ENCODE measurements at regions not wholly inside any gene's neighbourhood (a gene's known extent, or its start where the extent isn't known, plus 50 kb on each side); places are given as distances from the start of the nearest gene placed in this dataset.

GRCh38 chr3:165513715-165514701, 317.8 kb upstream of the SLITRK3 start:
- DNase-seq: no peak
- H3K4me3 ChIP-seq: no peak overlapping the region
- H3K27ac ChIP-seq: no peak overlapping the region
- no peaks in the 10 kb centered on the region for H3K9me3 ChIP-seq
- H3K36me3 ChIP-seq: no peaks in the 10 kb centered on the region
- intact Hi-C loops (cut with DNase I): no loop called here
- TF ChIP-seq CTCF (IDR thresholded peaks at IDR 0.05): no peak
- no peak for TF ChIP-seq EP300 (IDR thresholded peaks at IDR 0.05)
- no peak for TF ChIP-seq POLR2A (IDR thresholded peaks at IDR 0.05)
- no peaks in the 10 kb centered on the region for H3K27me3 ChIP-seq
- WGBS, 3 donors: 69 to 81% (median 79%) methylated on average over 4 of the region's 4 CpGs
- no peaks in the 10 kb centered on the region for H3K4me1 ChIP-seq (ENCODE audit: insufficient read depth)

GRCh38 chr3:165507576-165507975, 311.4 kb upstream of the SLITRK3 start:
- Histone ChIP-seq H3K9me3 (no peaks in the 10 kb centered on the region), H3K4me3 (no peak overlapping the region), H3K27me3 (no peaks in the 10 kb centered on the region), H3K27ac (no peak overlapping the region), H3K36me3 (no peaks in the 10 kb centered on the region), H3K4me1 (ENCODE audit: insufficient read depth) (no peaks in the 10 kb centered on the region)
- no peak for DNase-seq
- no peak for TF ChIP-seq CTCF (IDR thresholded peaks at IDR 0.05)
- TF ChIP-seq EP300 (IDR thresholded peaks at IDR 0.05): no peak
- no peak for TF ChIP-seq POLR2A (IDR thresholded peaks at IDR 0.05)
- 72 to 88% (median 75%) methylated on average over 3 of the region's 3 CpGs for WGBS, 3 donors
- intact Hi-C loops (cut with DNase I): no loop called here

- no peaks in the 10 kb centered on the region for H3K9me3 ChIP-seq
- H3K4me3 ChIP-seq: no peak overlapping the region
- TF ChIP-seq POLR2A (IDR thresholded peaks at IDR 0.05) (no peak), EP300 (IDR thresholded peaks at IDR 0.05) (no peak), CTCF (IDR thresholded peaks at IDR 0.05) (no peak)
- no peak for DNase-seq
- H3K4me1 ChIP-seq (ENCODE audit: insufficient read depth): no peaks in the 10 kb centered on the region
- H3K36me3 ChIP-seq: no peaks in the 10 kb centered on the region
- no peak overlapping the region for H3K27ac ChIP-seq
- intact Hi-C loops (cut with DNase I): no loop called here
- WGBS, 3 donors: 94 to 95% (median 95%) methylated on average over 1 of the region's 1 CpG
- H3K27me3 ChIP-seq: no peaks in the 10 kb centered on the region
Observed at GRCh38 chr3:165507060-165507459, 310.9 kb upstream of the SLITRK3 start.

GRCh38 chr3:165505657-165506056, 309.5 kb upstream of the SLITRK3 start:
- H3K36me3 ChIP-seq: no peaks in the 10 kb centered on the region
- DNase-seq: no peak
- H3K27ac ChIP-seq: no peak overlapping the region
- no peaks in the 10 kb centered on the region for H3K9me3 ChIP-seq
- intact Hi-C loops (cut with DNase I): no loop called here
- no peaks in the 10 kb centered on the region for H3K4me1 ChIP-seq (ENCODE audit: insufficient read depth)
- H3K27me3 ChIP-seq: no peaks in the 10 kb centered on the region
- no peak overlapping the region for H3K4me3 ChIP-seq
- TF ChIP-seq POLR2A (IDR thresholded peaks at IDR 0.05): no peak
- TF ChIP-seq CTCF (IDR thresholded peaks at IDR 0.05): no peak
- TF ChIP-seq EP300 (IDR thresholded peaks at IDR 0.05): no peak

Measured in ovary (tissue), 7 donors.